IMR-90 (cell line): ENCODE measurements at regions not wholly inside any gene's neighbourhood (a gene's known extent, or its start where the extent isn't known, plus 50 kb on each side); places are given as distances from the start of the nearest gene placed in this dataset.

ENCODE experiments used
- ATAC-seq: fragments of 200-7000 bp; cut with Tn5 transposase; 2 replicates; pipeline ENCODE4 v1.9.1; 2020; ENCODE audit warnings: low read depth, mild to moderate bottlenecking, moderate library complexity
- BruUV-seq: library from RNA; stranded (reverse); fragments of 400-500 nt; replicated peaks from 2 replicates; lab custom pipeline; 2021; lab: Mats Ljungman, UMichigan
- CTCF ChIA-PET: fragments of 300-600 bp; formaldehyde crosslinking; extraction: SDS; loops from one replicate; lab custom pipeline; 2021; ENCODE audit warnings: antibody characterized with exemption; lab: Yijun Ruan, JAX
- POLR2A ChIA-PET: fragments of 300-600 bp; sonication (Branson Sonifier 250); formaldehyde crosslinking; loops from one replicate; lab custom pipeline; 2022; ENCODE audit warnings: antibody characterized with exemption; ENCODE audit not compliant: unreplicated experiment; lab: Charles Lee
- DNase-seq: peaks from one replicate; pipeline ENCODE4 v3.0.0; 2013
- H2AFZ ChIP-seq: replicated peaks from 2 replicates; pipeline ENCODE3; 2013; ENCODE audit warnings: low read length, mild to moderate bottlenecking; ENCODE audit not compliant: poor library complexity
- H2AK5ac ChIP-seq: 2 replicates; pipeline ENCODE4 v1.6.1; 2013; ENCODE audit warnings: low read depth, low read length, inconsistent platforms
- H2AK9ac ChIP-seq: replicated peaks from 2 replicates; pipeline ENCODE3; 2013; ENCODE audit warnings: mild to moderate bottlenecking, low read depth, low read length, moderate library complexity; ENCODE audit not compliant: poor library complexity
- H2BK120ac ChIP-seq: 2 replicates; pipeline ENCODE4 v1.6.1; 2013; ENCODE audit warnings: low read depth, low read length, inconsistent platforms
- H2BK15ac ChIP-seq: 3 replicates; pipeline ENCODE4 v1.6.1; 2013; ENCODE audit warnings: low read depth, low read length, inconsistent platforms
- H2BK20ac ChIP-seq: 2 replicates; pipeline ENCODE4 v1.6.1; 2013; ENCODE audit warnings: low read depth, mild to moderate bottlenecking, inconsistent platforms, low read length, moderate library complexity
- H2BK5ac ChIP-seq: 2 replicates; pipeline ENCODE4 v1.6.1; 2013; ENCODE audit warnings: mild to moderate bottlenecking, low read depth, low read length, inconsistent platforms; ENCODE audit not compliant: poor library complexity, severe bottlenecking
- H3K14ac ChIP-seq: replicated peaks from 2 replicates; pipeline ENCODE4 v1.6.1; 2013; ENCODE audit warnings: low read depth, low read length, inconsistent platforms
- H3K18ac ChIP-seq: 2 replicates; pipeline ENCODE4 v1.6.1; 2013; ENCODE audit warnings: low read depth, low read length, control low read depth
- H3K23ac ChIP-seq: 2 replicates; pipeline ENCODE4 v1.6.1; 2013; ENCODE audit warnings: low read depth, low read length, inconsistent platforms
- H3K27ac ChIP-seq: 2 replicates; pipeline ENCODE4 v1.5.1; 2013; ENCODE audit warnings: mild to moderate bottlenecking, control low read depth, low read length; ENCODE audit not compliant: insufficient read depth
- H3K27me3 ChIP-seq: 2 replicates; pipeline ENCODE4 v1.6.1; 2013; ENCODE audit warnings: low read length; ENCODE audit not compliant: control insufficient read depth, insufficient read depth
- H3K36me3 ChIP-seq: 2 replicates; pipeline ENCODE4 v1.6.1; 2013; ENCODE audit warnings: low read length, mixed read lengths; ENCODE audit not compliant: control insufficient read depth, insufficient read depth
- H3K4ac ChIP-seq: 2 replicates; pipeline ENCODE4 v1.6.1; 2013; ENCODE audit warnings: low read depth, low read length, inconsistent platforms
- H3K4me1 ChIP-seq: 2 replicates; pipeline ENCODE4 v1.6.1; 2013; ENCODE audit warnings: low read length, mixed read lengths; ENCODE audit not compliant: control insufficient read depth, insufficient read depth
- H3K4me2 ChIP-seq: 2 replicates; pipeline ENCODE4 v1.6.1; 2013; ENCODE audit warnings: low read depth, mild to moderate bottlenecking, control low read depth, low read length, moderate library complexity
- H3K4me3 ChIP-seq: 2 replicates; pipeline ENCODE4 v1.5.1; 2013; ENCODE audit warnings: low read depth, mild to moderate bottlenecking, control low read depth, low read length, moderate library complexity; ENCODE audit not compliant: insufficient read depth
- H3K56ac ChIP-seq: 2 replicates; pipeline ENCODE4 v1.6.1; 2013; ENCODE audit warnings: low read length, inconsistent platforms; ENCODE audit not compliant: insufficient read depth; ENCODE audit errors: extremely low read depth
- H3K79me1 ChIP-seq, 2 experiments: 2 replicates each; pipeline ENCODE4 v1.6.1; 2013; ENCODE audit warnings: low read length in 2 of 2, inconsistent platforms in 1 of 2, low read depth in 1 of 2
- H3K9ac ChIP-seq: 2 replicates; pipeline ENCODE4 v1.6.1; 2013; ENCODE audit warnings: low read depth, low read length, control low read depth
- H3K9me1 ChIP-seq: 2 replicates; pipeline ENCODE4 v1.6.1; 2013; ENCODE audit warnings: low read length, inconsistent platforms; ENCODE audit not compliant: insufficient read depth
- H3K9me3 ChIP-seq: 2 replicates; pipeline ENCODE4 v1.6.1; 2013; ENCODE audit warnings: low read length; ENCODE audit not compliant: control insufficient read depth, insufficient read depth
- H4K20me1 ChIP-seq: 2 replicates; pipeline ENCODE4 v1.6.1; 2013; ENCODE audit warnings: low read length, inconsistent platforms; ENCODE audit not compliant: insufficient read depth
- H4K5ac ChIP-seq: 2 replicates; pipeline ENCODE4 v1.6.1; 2013; ENCODE audit warnings: mild to moderate bottlenecking, low read depth, low read length, control low read depth
- H4K8ac ChIP-seq, 2 experiments: 2 replicates each; pipeline ENCODE4 v1.6.1; 2013; ENCODE audit warnings: low read depth in 2 of 2, low read length in 2 of 2, control low read depth in 1 of 2, inconsistent platforms in 1 of 2
- H4K91ac ChIP-seq: 2 replicates; pipeline ENCODE4 v1.6.1; 2013; ENCODE audit warnings: low read depth, low read length, inconsistent platforms; ENCODE audit not compliant: insufficient read depth
- BHLHE40 ChIP-seq: fragments of 150-350 bp; IDR thresholded peaks from 2 replicates; pipeline ENCODE4 v1.6.1; 2016; ENCODE audit warnings: mild to moderate bottlenecking, low read depth, low read length
- CEBPB ChIP-seq: IDR thresholded peaks from 2 replicates; pipeline ENCODE4 v1.6.1; 2012; ENCODE audit warnings: low read depth, low read length, improper control_type of control experiment
- CHD1 ChIP-seq: IDR thresholded peaks from 2 replicates; pipeline ENCODE4 v1.6.1; 2012; ENCODE audit warnings: low read depth, low read length, improper control_type of control experiment
- CTCF ChIP-seq: conservative IDR thresholded peaks from 2 replicates; pipeline ENCODE4 v1.5.1; 2012; ENCODE audit warnings: mild to moderate bottlenecking, low read depth, low read length, improper control_type of control experiment
- ELK1 ChIP-seq: fragments of 150-350 bp; IDR thresholded peaks from 2 replicates; pipeline ENCODE4 v1.6.1; 2016; ENCODE audit warnings: low read depth, mild to moderate bottlenecking, low read length, moderate library complexity, borderline replicate concordance
- FOS ChIP-seq: fragments of 150-350 bp; IDR thresholded peaks from 2 replicates; pipeline ENCODE4 v1.6.1; 2016; ENCODE audit warnings: low read depth, low read length
- MAFK ChIP-seq: IDR thresholded peaks from 2 replicates; pipeline ENCODE4 v1.6.1; 2012; ENCODE audit warnings: low read depth, low read length, improper control_type of control experiment
- MAZ ChIP-seq: IDR thresholded peaks from 2 replicates; pipeline ENCODE4 v1.6.1; 2012; ENCODE audit warnings: low read depth, mild to moderate bottlenecking, low read length, improper control_type of control experiment, moderate library complexity, borderline replicate concordance
- MXI1 ChIP-seq: IDR thresholded peaks from 2 replicates; pipeline ENCODE4 v1.6.1; 2012; ENCODE audit warnings: low read depth, mild to moderate bottlenecking, low read length, moderate library complexity, borderline replicate concordance
- NFE2L2 ChIP-seq: fragments of 150-350 bp; IDR thresholded peaks from 2 replicates; pipeline ENCODE4 v1.6.1; 2016; ENCODE audit warnings: low read depth, mild to moderate bottlenecking, low read length
- POLR2A ChIP-seq: IDR thresholded peaks from 2 replicates; pipeline ENCODE4 v1.6.1; 2012; ENCODE audit warnings: mild to moderate bottlenecking, low read depth, low read length
- RAD21 ChIP-seq: IDR thresholded peaks from 2 replicates; pipeline ENCODE4 v1.6.1; 2012; ENCODE audit warnings: low read length, improper control_type of control experiment
- RCOR1 ChIP-seq: IDR thresholded peaks from 2 replicates; pipeline ENCODE4 v1.6.1; 2012; ENCODE audit warnings: mild to moderate bottlenecking, low read length, improper control_type of control experiment; ENCODE audit not compliant: insufficient replicate concordance
- RFX5 ChIP-seq: IDR thresholded peaks from 2 replicates; pipeline ENCODE4 v1.8.0; 2012; ENCODE audit warnings: low read depth, mild to moderate bottlenecking, low read length, moderate library complexity
- SMC3 ChIP-seq: fragments of 150-350 bp; IDR thresholded peaks from 2 replicates; pipeline ENCODE4 v1.6.1; 2016; ENCODE audit warnings: low read depth, mild to moderate bottlenecking, antibody characterized with exemption, low read length, moderate library complexity
- USF2 ChIP-seq: fragments of 150-350 bp; IDR thresholded peaks from 2 replicates; pipeline ENCODE4 v1.6.1; 2017; ENCODE audit warnings: mild to moderate bottlenecking, antibody characterized with exemption, low read length, low read depth
- WGBS, 2 experiments: methylation state at CpG; one replicate each; pipeline versions ENCODE4 v1.1.5 to v1.1.7; 2013; ENCODE audit warnings: missing lambda C conversion rate in 2 of 2; ENCODE audit not compliant: insufficient read length in 1 of 2; ENCODE audit errors: extremely low coverage in 2 of 2; 5-methylcytosine and 5-hydroxymethylcytosine counted together
- dilution Hi-C: fragments of 300-500 bp; cut with HindIII; formaldehyde crosslinking; loops from one replicate; pipeline ENCODE4 v1.14.3; 2018; ENCODE audit warnings: low sequenced_read_pairs; ENCODE audit not compliant: unreplicated experiment
- in situ Hi-C: fragments of 300-500 bp; cut with MboI; formaldehyde crosslinking; loops from 3 replicates; pipeline ENCODE4 v1.14.3; 2019; ENCODE audit warnings: low sequenced_read_pairs, inconsistent platforms, mixed read lengths
- intact Hi-C: fragments of 100-400 bp; cut with micrococcal nuclease; formaldehyde crosslinking; loops from 2 replicates; pipeline ENCODE4 v1.10.0; 2022

GRCh38 chr5:99438619-99439018 lies 509.8 kb upstream of the CHD1 start:
- in situ Hi-C loops: no loop called here
- no peak overlapping the region for H2BK15ac ChIP-seq
- peaks cover 11% of the 10 kb centered on the region; the same call in 1 of the 2 replicates for H3K9me3 ChIP-seq
- no CpG with 5 or more reads among the region's 7 CpGs for WGBS, 2 experiments
- no TSS peak for BruUV-seq
- H3K14ac ChIP-seq: no peak overlapping the region
- DNase-seq (no peak), ATAC-seq (no peak)
- H2AK9ac ChIP-seq: no peak overlapping the region
- H4K20me1 ChIP-seq: no peaks in the 10 kb centered on the region
- no peak overlapping the region for H3K18ac ChIP-seq
- no peaks in the 10 kb centered on the region for H3K27me3 ChIP-seq
- no peak overlapping the region for H2AK5ac ChIP-seq
- ChIA-PET POLR2A (no interaction called here), CTCF (no interaction called here)
- H3K9me1 ChIP-seq: no peaks in the 10 kb centered on the region
- no peak overlapping the region for H3K27ac ChIP-seq
- H2BK120ac ChIP-seq: no peak overlapping the region
- TF ChIP-seq MAZ: no peak
- no peak for TF ChIP-seq MAFK
- TF ChIP-seq FOS: no peak
- no peak for TF ChIP-seq ELK1
- no peak for TF ChIP-seq MXI1
- no peak for TF ChIP-seq RCOR1
- no peak for TF ChIP-seq POLR2A
- TF ChIP-seq NFE2L2: no peak
- TF ChIP-seq SMC3: no peak
- no peak for TF ChIP-seq USF2
- TF ChIP-seq CHD1: no peak
- TF ChIP-seq BHLHE40: no peak
- no peak for TF ChIP-seq RFX5
- no peak for TF ChIP-seq CEBPB
- TF ChIP-seq CTCF: no peak
- no peak for TF ChIP-seq RAD21
- H2BK20ac ChIP-seq: no peak overlapping the region
- no peak overlapping the region for H3K23ac ChIP-seq
- dilution Hi-C loops: no loop called here
- H3K9ac ChIP-seq: no peak overlapping the region
- no peak overlapping the region for H3K4me3 ChIP-seq
- no peak overlapping the region for H4K5ac ChIP-seq
- no peak overlapping the region for H3K4ac ChIP-seq
- no peak overlapping the region for H4K91ac ChIP-seq
- H4K8ac ChIP-seq: no peak overlapping the region
- no peak overlapping the region for H2BK5ac ChIP-seq
- intact Hi-C loops: no loop called here
- H3K36me3 ChIP-seq: no peaks in the 10 kb centered on the region
- no peak overlapping the region for H3K4me2 ChIP-seq
- H3K4me1 ChIP-seq: no peaks in the 10 kb centered on the region
- H3K79me1 ChIP-seq: no peaks in the 10 kb centered on the region
- no peak overlapping the region for H3K56ac ChIP-seq
- no peak overlapping the region for H2AFZ ChIP-seq
